CD4-positive, alpha-beta T cell treated with Interleukin-12 subunit alpha and Interleukin-12 subunit beta, for 1 hour (primary cell): ENCODE measurements at regions not wholly inside any gene's neighbourhood (a gene's known extent, or its start where the extent isn't known, plus 50 kb on each side); places are given as distances from the start of the nearest gene placed in this dataset.

Experiments
- DNase-seq: peaks from one replicate; pipeline ENCODE4 v3.0.0-alpha.2; 2020

GRCh38 chr3:104717828-104718196 lies 648.9 kb upstream of the ALCAM start:
- no peak for DNase-seq

- no peak for DNase-seq
Observed at GRCh38 chr3:104723000-104723399, 643.7 kb upstream of the ALCAM start.

GRCh38 chr3:104731074-104731473 lies 635.6 kb upstream of the ALCAM start:
- DNase-seq: no peak

GRCh38 chr3:104734627-104735026 lies 632.1 kb upstream of the ALCAM start:
- no peak for DNase-seq

GRCh38 chr3:104735691-104736090 lies 631.0 kb upstream of the ALCAM start:
- no peak for DNase-seq

GRCh38 chr3:104738271-104738670 lies 628.4 kb upstream of the ALCAM start:
- DNase-seq: no peak

- no peak for DNase-seq
Observed at GRCh38 chr3:104740874-104741379, 625.8 kb upstream of the ALCAM start.

- no peak for DNase-seq
Observed at GRCh38 chr3:104742044-104742443, 624.7 kb upstream of the ALCAM start.

- no peak for DNase-seq
Observed at GRCh38 chr3:104745313-104745712, 621.4 kb upstream of the ALCAM start.

- DNase-seq: no peak
Observed at GRCh38 chr3:104746056-104746455, 620.7 kb upstream of the ALCAM start.

- no peak for DNase-seq
Observed at GRCh38 chr3:104750581-104750980, 616.1 kb upstream of the ALCAM start.

GRCh38 chr3:104755791-104756190 lies 610.9 kb upstream of the ALCAM start:
- no peak for DNase-seq

- DNase-seq: no peak
Observed at GRCh38 chr3:104763007-104763406, 603.7 kb upstream of the ALCAM start.

- DNase-seq: no peak
Observed at GRCh38 chr3:104764496-104764895, 602.2 kb upstream of the ALCAM start.

- DNase-seq: no peak
Observed at GRCh38 chr3:104768886-104769285, 597.8 kb upstream of the ALCAM start.

- no peak for DNase-seq
Observed at GRCh38 chr3:104779324-104779723, 587.4 kb upstream of the ALCAM start.

GRCh38 chr3:104781112-104781511 lies 585.6 kb upstream of the ALCAM start:
- no peak for DNase-seq

GRCh38 chr3:104785947-104786346 lies 580.8 kb upstream of the ALCAM start:
- DNase-seq: no peak

- DNase-seq: no peak
Observed at GRCh38 chr3:104787306-104787705, 579.4 kb upstream of the ALCAM start.

GRCh38 chr3:104788807-104789206 lies 577.9 kb upstream of the ALCAM start:
- DNase-seq: no peak

GRCh38 chr3:104791331-104791730 lies 575.4 kb upstream of the ALCAM start:
- DNase-seq: no peak

- no peak for DNase-seq
Observed at GRCh38 chr3:104796556-104796955, 570.2 kb upstream of the ALCAM start.

GRCh38 chr3:104805042-104805441 lies 561.7 kb upstream of the ALCAM start:
- DNase-seq: no peak

- DNase-seq: no peak
Observed at GRCh38 chr3:104805508-104805907, 561.2 kb upstream of the ALCAM start.

GRCh38 chr3:104810896-104811295 lies 555.8 kb upstream of the ALCAM start:
- no peak for DNase-seq

- no peak for DNase-seq
Observed at GRCh38 chr3:104816008-104816407, 550.7 kb upstream of the ALCAM start.
